HepG2 (cell line): ENCODE measurements at regions not wholly inside any gene's neighbourhood (a gene's known extent, or its start where the extent isn't known, plus 50 kb on each side); places are given as distances from the start of the nearest gene placed in this dataset.

Experiments
- ATAC-seq: fragments of 200-7000 bp; cut with Tn5 transposase; 3 replicates; pipeline ENCODE4 v1.9.1; 2020; ENCODE audit warnings: mild to moderate bottlenecking, moderate library complexity
- BruUV-seq: library from RNA; stranded (reverse); fragments of 400-500 nt; replicated peaks from 2 replicates; lab custom pipeline; 2021; lab: Mats Ljungman, UMichigan
- CTCF ChIA-PET: fragments of 300-600 bp; formaldehyde crosslinking; extraction: SDS; loops from one replicate; lab custom pipeline; 2021; ENCODE audit warnings: low total read pairs, inconsistent platforms, low intra/inter-chr PET ratio; lab: Yijun Ruan, JAX
- POLR2A ChIA-PET: fragments of 350-600 bp; sonication (Branson Sonifier 250); formaldehyde crosslinking; loops from one replicate; lab custom pipeline; 2020; ENCODE audit warnings: antibody characterized with exemption, inconsistent platforms; lab: Yijun Ruan, JAX
- DNase-seq: peaks from one replicate; pipeline ENCODE4 v3.0.0-alpha.2; 2015; ENCODE audit warnings: low spot score
- FAIRE-seq: peaks from 3 replicates; lab custom pipeline; 2011; peaks lifted over from hg19 to GRCh38; lab: Jason Lieb, UNC
- H2AFZ ChIP-seq: one replicate; pipeline ENCODE4 v1.6.1; 2011; ENCODE audit warnings: low read length, inconsistent platforms
- H3K27ac ChIP-seq: fragments of 300-600 bp; 3 replicates; pipeline ENCODE4 v1.8.0; 2011; ENCODE audit warnings: mixed run types, mild to moderate bottlenecking, mixed read lengths, low read length, inconsistent platforms; ENCODE audit not compliant: insufficient read depth; ENCODE audit errors: extremely low read length
- H3K27me3 ChIP-seq, 2 experiments: fragments of 200-600 bp in 1 of 2; 2 replicates in 1 of 2; 3 replicates in 1 of 2; pipeline versions ENCODE4 v1.6.0 to v1.8.0; 2011; ENCODE audit warnings: low read length in 2 of 2, mild to moderate bottlenecking in 2 of 2, moderate library complexity in 2 of 2, inconsistent platforms in 1 of 2; ENCODE audit not compliant: insufficient read depth in 2 of 2, control insufficient read depth in 1 of 2
- H3K36me3 ChIP-seq, 2 experiments: fragments of 200-600 bp in 1 of 2; replicated peaks in 1 of 2; 2 replicates in 1 of 2; 3 replicates in 1 of 2; pipeline versions ENCODE4 v1.5.1 to v1.8.0; 2011; ENCODE audit warnings: low read length in 2 of 2, inconsistent platforms in 1 of 2; ENCODE audit not compliant: insufficient read depth in 2 of 2, control insufficient read depth in 1 of 2
- H3K4me1 ChIP-seq: 2 replicates; pipeline ENCODE4 v1.5.1; 2012; ENCODE audit warnings: low read length, inconsistent platforms; ENCODE audit not compliant: insufficient read depth
- H3K4me2 ChIP-seq: 2 replicates; pipeline ENCODE4 v1.6.0; 2011; ENCODE audit warnings: low read depth, low read length, inconsistent platforms
- H3K4me3 ChIP-seq, 3 experiments: fragments of 200-600 bp in 1 of 3; sonication (generic), shearing (Covaris generic) in 1 of 3; replicated peaks in 1 of 3; 2 replicates each; pipeline ENCODE4 v1.5.1; 2011 to 2016; ENCODE audit warnings: low read length in 3 of 3, inconsistent platforms in 2 of 3, low read depth in 2 of 3, mild to moderate bottlenecking in 2 of 3, control low read depth in 1 of 3, mixed read lengths in 1 of 3; ENCODE audit not compliant: insufficient read depth in 1 of 3
- H3K79me2 ChIP-seq: one replicate; pipeline ENCODE4 v1.6.1; 2011; ENCODE audit warnings: low read length, inconsistent platforms; ENCODE audit not compliant: insufficient read depth
- H3K9ac ChIP-seq: 2 replicates; pipeline ENCODE4 v1.6.0; 2011; ENCODE audit warnings: mild to moderate bottlenecking, low read depth, low read length, inconsistent platforms; ENCODE audit not compliant: insufficient read depth
- H3K9me3 ChIP-seq: 2 replicates; pipeline ENCODE4 v1.5.1; 2012; ENCODE audit warnings: mild to moderate bottlenecking, low read length
- H4K20me1 ChIP-seq: 2 replicates; pipeline ENCODE4 v1.6.0; 2011; ENCODE audit warnings: inconsistent platforms, mild to moderate bottlenecking, low read length, moderate library complexity; ENCODE audit not compliant: insufficient read depth
- CTCF ChIP-seq: sonication (generic); formaldehyde crosslinking; IDR thresholded peaks from 2 replicates; pipeline ENCODE4 v1.5.0; 2020; ENCODE audit warnings: mild to moderate bottlenecking, missing genetic modification reagents, moderate library complexity
- HES4 ChIP-seq: sonication (generic); formaldehyde crosslinking; IDR thresholded peaks from 2 replicates; pipeline ENCODE4 v1.9.0; 2021; ENCODE audit warnings: mild to moderate bottlenecking, missing genetic modification reagents, borderline replicate concordance
- ZNF569 ChIP-seq: sonication (generic); formaldehyde crosslinking; IDR thresholded peaks from 2 replicates; pipeline ENCODE4 v1.5.0; 2020; ENCODE audit warnings: mild to moderate bottlenecking, missing genetic modification reagents, moderate library complexity, borderline replicate concordance
- ZNF572 ChIP-seq: sonication (generic); formaldehyde crosslinking; IDR thresholded peaks from 2 replicates; pipeline ENCODE4 v1.5.1; 2020; ENCODE audit warnings: mild to moderate bottlenecking, missing genetic modification reagents
- WGBS: methylation state at CpG from one replicate; pipeline ENCODE4 v1.1.6; 2017; ENCODE audit warnings: low lambda C conversion rate; 5-methylcytosine and 5-hydroxymethylcytosine counted together
- in situ Hi-C: cut with HindIII; loops from 2 replicates; pipeline ENCODE4 v1.10.0; 2017; ENCODE audit warnings: low pct_unique_long_range_greater_than_20kb; ENCODE audit not compliant: extremely low pct_ligation_motif_present
- intact Hi-C: fragments of 100-400 bp; cut with micrococcal nuclease; formaldehyde crosslinking; loops from one replicate; pipeline ENCODE4 v1.10.0; 2022; ENCODE audit not compliant: unreplicated experiment
- TF ChIP-seq, protein P1 (sequence below), 2 experiments: fragments of 450-650 bp in 1 of 2; sonication (generic) in 1 of 2; formaldehyde crosslinking; IDR thresholded peaks; 2 replicates each; pipeline versions ENCODE4 v1.5.0 to v1.8.0; 2020 to 2022; ENCODE audit warnings: mild to moderate bottlenecking in 1 of 2, missing genetic modification reagents in 1 of 2
- TF ChIP-seq, protein P2 (sequence below): sonication (generic); formaldehyde crosslinking; IDR thresholded peaks from 2 replicates; pipeline ENCODE4 v1.9.0; 2021; ENCODE audit warnings: missing genetic modification reagents, borderline replicate concordance
- TF ChIP-seq, protein P3 (sequence below): sonication (generic); formaldehyde crosslinking; IDR thresholded peaks from 2 replicates; pipeline ENCODE4 v1.8.1; 2023; ENCODE audit warnings: mild to moderate bottlenecking, missing genetic modification reagents

GRCh38 chr5:17346811-17347210 is 129.4 kb downstream of the BASP1 start:
- POLR2A ChIA-PET, result no interaction called here
- Histone ChIP-seq H3K27ac (no peak overlapping the region), H3K9me3 (no peaks in the 10 kb centered on the region), H3K9ac (no peak overlapping the region), H3K4me2 (no peak overlapping the region), H2AFZ (no peak overlapping the region), H3K36me3 (no peaks in the 10 kb centered on the region), H3K79me2 (no peaks in the 10 kb centered on the region), H3K4me3 (no peak overlapping the region), H3K27me3 (peaks cover 0 to 3% of the 10 kb centered on the region in 2 experiments; a peak in 1 of 5 replicates), H3K4me1 (no peaks in the 10 kb centered on the region), H4K20me1 (no peaks in the 10 kb centered on the region)
- in situ Hi-C loops, result no loop called here
- BruUV-seq, result no TSS peak
- 0% methylated on average over 2 of the region's 2 CpGs for WGBS
- ATAC-seq (no peak), DNase-seq (no peak), FAIRE-seq (no peak)
- TF ChIP-seq, protein P1, sequence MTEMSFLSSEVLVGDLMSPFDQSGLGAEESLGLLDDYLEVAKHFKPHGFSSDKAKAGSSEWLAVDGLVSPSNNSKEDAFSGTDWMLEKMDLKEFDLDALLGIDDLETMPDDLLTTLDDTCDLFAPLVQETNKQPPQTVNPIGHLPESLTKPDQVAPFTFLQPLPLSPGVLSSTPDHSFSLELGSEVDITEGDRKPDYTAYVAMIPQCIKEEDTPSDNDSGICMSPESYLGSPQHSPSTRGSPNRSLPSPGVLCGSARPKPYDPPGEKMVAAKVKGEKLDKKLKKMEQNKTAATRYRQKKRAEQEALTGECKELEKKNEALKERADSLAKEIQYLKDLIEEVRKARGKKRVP (CRISPR knock-in tag; IDR thresholded peaks at IDR 0.05), result no peak
- TF ChIP-seq CTCF (CRISPR knock-in tag) (no peak), ZNF572 (CRISPR knock-in tag) (no peak), HES4 (CRISPR knock-in tag) (no peak), ZNF569 (CRISPR knock-in tag) (no peak)
- TF ChIP-seq, protein P2, sequence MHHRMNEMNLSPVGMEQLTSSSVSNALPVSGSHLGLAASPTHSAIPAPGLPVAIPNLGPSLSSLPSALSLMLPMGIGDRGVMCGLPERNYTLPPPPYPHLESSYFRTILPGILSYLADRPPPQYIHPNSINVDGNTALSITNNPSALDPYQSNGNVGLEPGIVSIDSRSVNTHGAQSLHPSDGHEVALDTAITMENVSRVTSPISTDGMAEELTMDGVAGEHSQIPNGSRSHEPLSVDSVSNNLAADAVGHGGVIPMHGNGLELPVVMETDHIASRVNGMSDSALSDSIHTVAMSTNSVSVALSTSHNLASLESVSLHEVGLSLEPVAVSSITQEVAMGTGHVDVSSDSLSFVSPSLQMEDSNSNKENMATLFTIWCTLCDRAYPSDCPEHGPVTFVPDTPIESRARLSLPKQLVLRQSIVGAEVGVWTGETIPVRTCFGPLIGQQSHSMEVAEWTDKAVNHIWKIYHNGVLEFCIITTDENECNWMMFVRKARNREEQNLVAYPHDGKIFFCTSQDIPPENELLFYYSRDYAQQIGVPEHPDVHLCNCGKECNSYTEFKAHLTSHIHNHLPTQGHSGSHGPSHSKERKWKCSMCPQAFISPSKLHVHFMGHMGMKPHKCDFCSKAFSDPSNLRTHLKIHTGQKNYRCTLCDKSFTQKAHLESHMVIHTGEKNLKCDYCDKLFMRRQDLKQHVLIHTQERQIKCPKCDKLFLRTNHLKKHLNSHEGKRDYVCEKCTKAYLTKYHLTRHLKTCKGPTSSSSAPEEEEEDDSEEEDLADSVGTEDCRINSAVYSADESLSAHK (CRISPR knock-in tag), result no peak
- TF ChIP-seq, protein P3, sequence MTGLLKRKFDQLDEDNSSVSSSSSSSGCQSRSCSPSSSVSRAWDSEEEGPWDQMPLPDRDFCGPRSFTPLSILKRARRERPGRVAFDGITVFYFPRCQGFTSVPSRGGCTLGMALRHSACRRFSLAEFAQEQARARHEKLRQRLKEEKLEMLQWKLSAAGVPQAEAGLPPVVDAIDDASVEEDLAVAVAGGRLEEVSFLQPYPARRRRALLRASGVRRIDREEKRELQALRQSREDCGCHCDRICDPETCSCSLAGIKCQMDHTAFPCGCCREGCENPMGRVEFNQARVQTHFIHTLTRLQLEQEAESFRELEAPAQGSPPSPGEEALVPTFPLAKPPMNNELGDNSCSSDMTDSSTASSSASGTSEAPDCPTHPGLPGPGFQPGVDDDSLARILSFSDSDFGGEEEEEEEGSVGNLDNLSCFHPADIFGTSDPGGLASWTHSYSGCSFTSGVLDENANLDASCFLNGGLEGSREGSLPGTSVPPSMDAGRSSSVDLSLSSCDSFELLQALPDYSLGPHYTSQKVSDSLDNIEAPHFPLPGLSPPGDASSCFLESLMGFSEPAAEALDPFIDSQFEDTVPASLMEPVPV (CRISPR knock-in tag), result no peak
- CTCF ChIA-PET, result no interaction called here
- intact Hi-C loops, result no loop called here
